ENCODE measurements at regions not wholly inside any gene's neighbourhood (a gene's known extent, or its start where the extent isn't known, plus 50 kb on each side); places are given as distances from the start of the nearest gene placed in this dataset.

DNA sequence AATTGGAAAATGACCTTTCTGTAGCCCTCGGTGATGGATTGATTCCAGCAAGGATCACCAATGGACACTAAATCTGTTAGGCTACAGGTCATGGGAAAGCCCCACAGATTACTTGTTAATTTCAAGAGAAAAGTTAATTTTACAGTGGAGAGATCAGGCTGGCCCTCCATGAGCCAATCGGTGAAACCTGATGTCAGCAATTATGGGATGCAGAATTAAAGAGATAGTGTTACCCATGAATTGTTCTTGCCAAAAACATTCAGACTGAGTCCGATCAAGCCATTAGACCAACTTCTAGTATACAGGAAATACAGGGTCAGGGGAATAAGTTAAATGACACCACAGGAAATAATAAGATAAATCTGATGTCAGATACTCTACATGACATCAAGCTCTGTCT lies 214.9 kb upstream of the SYNDIG1 start:
- TF ChIP-seq, protein P1, sequence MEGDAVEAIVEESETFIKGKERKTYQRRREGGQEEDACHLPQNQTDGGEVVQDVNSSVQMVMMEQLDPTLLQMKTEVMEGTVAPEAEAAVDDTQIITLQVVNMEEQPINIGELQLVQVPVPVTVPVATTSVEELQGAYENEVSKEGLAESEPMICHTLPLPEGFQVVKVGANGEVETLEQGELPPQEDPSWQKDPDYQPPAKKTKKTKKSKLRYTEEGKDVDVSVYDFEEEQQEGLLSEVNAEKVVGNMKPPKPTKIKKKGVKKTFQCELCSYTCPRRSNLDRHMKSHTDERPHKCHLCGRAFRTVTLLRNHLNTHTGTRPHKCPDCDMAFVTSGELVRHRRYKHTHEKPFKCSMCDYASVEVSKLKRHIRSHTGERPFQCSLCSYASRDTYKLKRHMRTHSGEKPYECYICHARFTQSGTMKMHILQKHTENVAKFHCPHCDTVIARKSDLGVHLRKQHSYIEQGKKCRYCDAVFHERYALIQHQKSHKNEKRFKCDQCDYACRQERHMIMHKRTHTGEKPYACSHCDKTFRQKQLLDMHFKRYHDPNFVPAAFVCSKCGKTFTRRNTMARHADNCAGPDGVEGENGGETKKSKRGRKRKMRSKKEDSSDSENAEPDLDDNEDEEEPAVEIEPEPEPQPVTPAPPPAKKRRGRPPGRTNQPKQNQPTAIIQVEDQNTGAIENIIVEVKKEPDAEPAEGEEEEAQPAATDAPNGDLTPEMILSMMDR (IDR thresholded peaks at IDR 0.05) = no peak
- TF ChIP-seq POLR2A (IDR thresholded peaks at IDR 0.05) = no peak
- TF ChIP-seq EP300 (IDR thresholded peaks at IDR 0.05) = no peak

Data from tibial nerve (tissue), 4 donors.